OCI-LY3 (cell line): ENCODE measurements at regions not wholly inside any gene's neighbourhood (a gene's known extent, or its start where the extent isn't known, plus 50 kb on each side); places are given as distances from the start of the nearest gene placed in this dataset.

Experiments used
- CTCF ChIP-seq: fragments of 200-600, 300-600 bp; sonication (generic); IDR thresholded peaks from 2 replicates; pipeline ENCODE4 v1.5.1; 2014; ENCODE audit warnings: antibody characterized with exemption, low read length, low read depth
- EZH2phosphoT487 ChIP-seq: fragments of 200-600 bp; shearing (Covaris generic); IDR thresholded peaks from 2 replicates; pipeline ENCODE4 v1.6.1; 2018; ENCODE audit warnings: antibody characterized with exemption, mixed run types, low read depth

- no peak for TF ChIP-seq CTCF
- TF ChIP-seq EZH2phosphoT487: no peak
These were observed 132.0 kb upstream of the NOVA1 start for GRCh38 chr14:26729851-26730250.
